Hypothalamus (tissue), 51 donors: ENCODE measurements at regions not wholly inside any gene's neighbourhood (a gene's known extent, or its start where the extent isn't known, plus 50 kb on each side); places are given as distances from the start of the nearest gene placed in this dataset.
"Not testable (repeated sequence)": the region's sequence is repeated elsewhere in the genome, so short reads cannot be mapped to it uniquely, and the experiment has no call there.

Experiments used
- DNase-seq, 51 donors: peaks; one replicate each; lab custom pipeline; 2025; lab: John Stamatoyannopoulos, UW

DNA sequence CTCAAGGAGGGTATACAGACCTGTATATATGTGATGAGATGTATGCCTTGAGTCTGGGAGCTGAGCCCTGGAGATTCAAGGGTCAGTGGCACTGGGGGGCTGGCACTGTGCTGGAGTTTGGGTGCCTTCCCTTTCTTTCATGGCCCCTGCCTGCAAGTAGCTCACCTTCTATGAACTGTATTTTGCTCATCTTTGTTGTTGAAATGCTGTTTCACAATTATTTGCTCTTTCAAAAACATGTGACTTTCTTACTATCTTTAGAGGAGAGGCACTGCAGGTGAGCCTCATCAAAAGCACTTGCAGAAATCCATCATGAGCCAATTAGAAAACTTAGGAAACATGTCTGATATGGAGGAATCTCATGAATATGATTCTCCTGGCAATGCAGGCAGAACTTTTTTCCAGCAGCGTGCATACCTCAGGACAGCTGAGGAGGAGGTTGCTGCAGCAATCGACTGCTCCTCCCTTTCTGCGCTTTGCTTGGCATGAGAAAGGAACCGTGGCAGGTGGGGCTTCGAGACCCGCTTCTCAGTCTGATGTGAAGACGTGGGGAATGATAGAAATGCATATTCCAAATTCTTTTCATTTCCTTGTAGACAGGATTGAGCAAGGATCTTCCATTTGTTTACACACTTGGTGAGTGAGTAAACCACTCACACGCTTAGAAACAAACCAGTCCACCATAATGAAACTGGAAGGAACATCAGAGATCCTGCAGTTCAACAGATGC lies 178.4 kb upstream of the E2F8 start:
- no peak for DNase-seq

DNA sequence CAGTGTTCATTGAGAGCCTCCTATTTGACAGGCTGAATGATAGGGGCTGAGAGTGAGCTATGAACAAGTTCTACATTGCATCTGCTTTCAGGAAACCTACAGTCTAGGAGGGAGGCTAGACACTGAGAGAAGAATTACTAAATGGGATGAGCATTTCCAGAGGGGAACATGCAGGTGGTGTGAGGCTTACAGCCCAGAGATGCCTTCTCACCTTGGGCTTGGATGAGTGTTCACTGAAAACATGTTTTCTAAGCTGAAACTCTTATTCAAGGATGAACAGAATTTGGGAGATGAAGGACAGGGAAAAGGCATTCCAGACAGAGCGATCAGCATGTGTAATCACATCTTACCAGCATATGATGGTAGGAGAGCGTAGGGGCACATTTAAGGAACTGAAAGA lies 177.5 kb upstream of the E2F8 start:
- no peak for DNase-seq

DNA sequence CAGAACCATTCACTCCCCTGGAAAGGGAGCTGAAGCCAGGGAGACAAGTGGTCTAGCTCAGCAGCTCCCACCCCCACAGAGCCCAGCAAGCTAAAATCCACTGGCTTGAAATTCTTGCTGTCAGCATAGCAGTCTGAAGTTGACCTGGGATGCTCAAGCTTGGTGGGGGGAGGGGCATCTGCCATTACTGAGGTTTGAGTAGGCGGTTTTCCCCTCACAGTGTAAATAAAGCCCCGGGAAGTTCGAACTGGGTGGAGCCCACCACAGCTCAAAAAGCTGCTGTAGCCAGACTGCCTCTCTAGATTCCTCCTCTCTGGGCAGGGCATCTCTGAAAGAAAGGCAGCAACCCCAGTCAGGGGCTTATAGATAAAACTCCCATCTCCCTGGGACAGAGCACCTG lies 171.3 kb upstream of the E2F8 start:
- not testable (repeated sequence) for DNase-seq

DNA sequence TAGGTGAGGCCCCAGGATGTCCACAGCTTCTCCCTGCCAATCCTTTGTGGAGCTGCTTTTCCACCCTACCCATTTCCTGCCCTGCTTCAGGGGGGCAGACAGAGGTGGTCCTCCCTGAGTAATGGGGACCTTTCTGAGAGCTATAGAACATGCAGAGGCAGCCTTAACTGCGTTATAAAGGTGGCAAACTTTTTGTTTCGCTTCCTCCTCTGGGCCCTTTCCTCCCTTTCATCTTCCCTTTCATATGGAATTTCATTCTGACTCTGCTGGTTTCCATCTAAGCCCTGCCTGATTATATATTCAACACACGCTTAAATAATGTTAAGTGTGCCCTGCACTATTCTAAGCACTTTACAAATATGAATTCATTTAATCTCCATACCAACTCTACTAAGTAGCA lies 169.3 kb upstream of the E2F8 start:
- DNase-seq: no peak

DNA sequence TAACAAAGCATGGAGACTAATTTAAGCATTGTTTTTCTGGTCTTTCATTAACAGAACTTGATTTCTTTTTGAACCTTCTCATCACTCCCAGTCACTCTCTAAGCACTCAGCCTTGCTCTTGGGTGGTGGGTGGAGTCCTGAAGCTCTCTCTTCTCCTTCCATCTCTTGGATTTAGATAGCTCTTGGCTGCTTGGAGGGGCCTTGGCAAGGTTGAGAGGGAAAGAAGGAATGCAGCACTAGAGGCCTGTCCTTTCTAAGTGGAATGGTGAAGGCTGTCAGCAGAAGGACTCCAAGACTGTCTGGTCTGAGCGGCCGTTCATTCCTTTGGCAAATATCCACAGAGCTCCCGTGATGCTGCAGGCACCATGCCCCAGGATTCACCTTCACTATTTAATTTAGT lies 168.6 kb upstream of the E2F8 start:
- DNase-seq: no peak

DNA sequence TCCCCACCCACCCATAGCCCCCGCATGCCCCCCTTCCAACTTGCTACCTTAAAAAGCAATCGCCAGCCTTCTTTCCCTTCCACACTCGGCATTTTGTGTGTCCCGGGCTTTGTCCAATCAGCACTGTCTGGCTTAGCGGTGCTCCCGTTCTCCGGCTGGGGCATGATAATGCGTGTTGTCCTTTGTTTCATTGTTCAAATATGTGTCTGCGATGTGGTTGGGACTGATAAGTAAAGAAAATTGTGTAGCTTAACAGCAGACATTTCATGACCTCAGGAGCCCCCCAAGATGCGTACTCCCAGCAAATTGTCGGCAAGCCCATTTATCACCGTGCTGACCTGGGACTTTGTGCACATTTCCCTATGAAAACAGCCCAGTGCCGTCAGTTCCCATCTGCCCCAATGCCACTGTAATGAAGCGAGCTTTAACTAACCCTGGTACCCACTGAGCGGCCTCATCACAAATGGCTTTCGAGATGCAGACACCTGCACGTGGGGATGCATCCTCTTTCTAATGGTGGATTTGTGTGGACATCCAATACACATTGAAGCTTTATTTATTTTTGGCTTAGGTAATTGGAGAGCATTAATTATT lies 167.0 kb upstream of the E2F8 start:
- no peak for DNase-seq

DNA sequence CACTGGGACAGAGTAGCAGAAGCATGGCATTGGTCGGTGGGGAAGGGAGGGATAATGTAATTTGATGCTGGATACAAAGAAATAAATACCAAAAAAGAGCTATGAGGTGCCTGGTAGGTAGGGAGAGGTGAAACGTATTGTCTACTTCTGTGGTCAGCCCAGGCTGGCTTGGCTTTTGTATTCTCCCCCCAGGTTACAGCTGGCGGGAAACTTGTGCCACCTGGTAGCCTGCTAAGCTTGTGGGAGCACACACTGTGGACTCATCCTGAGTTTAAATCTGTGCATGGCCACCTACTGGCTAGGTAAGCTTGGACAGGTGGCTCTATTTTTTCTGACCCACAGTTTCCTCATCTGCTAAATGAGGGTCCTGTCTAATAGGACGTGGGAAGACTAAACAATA lies 165.2 kb upstream of the E2F8 start:
- no peak for DNase-seq

DNA sequence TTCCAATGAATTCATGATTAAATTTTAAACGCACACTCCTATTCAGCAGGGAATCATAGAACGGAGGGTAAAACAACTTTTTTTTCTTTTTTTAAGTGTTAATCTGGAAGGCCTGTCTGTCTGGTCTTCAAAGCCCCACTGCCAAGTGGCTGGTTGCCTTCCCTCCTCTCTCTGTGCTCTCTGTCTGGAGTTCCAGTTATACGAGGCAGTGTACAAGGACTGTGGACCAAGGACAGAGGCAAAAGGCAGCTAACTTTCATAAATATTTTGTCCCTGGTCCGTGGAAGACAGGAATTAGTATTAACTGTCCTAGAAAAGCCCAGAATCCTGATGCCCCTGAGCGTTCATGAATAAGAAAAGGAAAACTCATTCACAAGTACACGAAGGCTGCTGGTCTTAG lies 164.0 kb upstream of the E2F8 start:
- DNase-seq: no peak

DNA sequence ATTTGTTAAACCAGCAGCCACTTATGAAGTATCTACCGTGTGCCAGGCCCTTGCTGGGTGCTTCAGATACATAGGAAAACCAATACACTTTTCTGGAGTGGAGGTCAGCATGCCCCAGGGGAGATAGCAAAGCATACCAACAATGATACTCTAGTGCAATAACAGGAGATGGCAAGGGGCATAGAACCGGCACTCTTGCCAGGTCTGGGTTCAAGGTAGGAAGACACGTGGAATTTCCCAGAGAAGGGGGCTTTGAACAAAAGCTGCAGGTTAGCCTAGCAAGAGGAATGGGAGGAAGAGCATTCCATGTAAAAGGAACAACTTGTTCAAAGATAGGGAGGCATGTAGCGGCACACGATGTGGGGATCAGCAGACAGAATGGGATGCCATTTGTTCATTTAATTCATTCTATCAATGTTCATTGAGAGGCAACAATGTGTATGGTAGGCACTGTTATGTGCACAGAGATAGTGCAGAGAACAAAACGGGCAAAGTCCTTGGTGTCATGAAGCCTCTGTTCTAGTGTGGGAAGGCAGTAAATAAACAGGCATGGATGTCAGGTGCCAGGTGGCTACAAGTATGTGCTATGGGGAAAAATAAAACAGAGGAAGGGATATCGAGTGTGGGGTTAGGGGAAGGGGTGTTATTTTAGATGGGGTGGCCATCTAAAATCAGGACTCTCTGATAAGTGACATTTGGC lies 162.6 kb upstream of the E2F8 start:
- no peak for DNase-seq

DNA sequence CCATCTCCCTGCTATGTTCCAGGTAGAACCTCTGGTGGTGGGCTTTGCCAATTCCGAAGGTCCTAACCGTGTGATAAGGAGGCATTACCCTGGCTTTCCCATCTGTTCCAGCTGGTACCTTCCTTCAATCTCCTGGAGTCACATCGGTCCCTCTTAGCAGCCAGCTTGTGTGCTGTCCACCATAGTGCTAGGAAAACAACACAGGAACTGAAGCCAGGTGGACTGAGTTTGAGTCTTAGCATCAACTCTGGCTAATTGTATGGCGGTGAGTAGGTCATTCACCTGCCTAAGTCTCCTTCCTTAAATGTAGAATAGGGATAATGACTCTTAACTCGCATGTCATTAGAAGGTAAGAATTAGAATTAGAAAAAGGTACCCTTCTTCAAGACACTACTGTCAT lies 159.6 kb upstream of the E2F8 start:
- DNase-seq: no peak

DNA sequence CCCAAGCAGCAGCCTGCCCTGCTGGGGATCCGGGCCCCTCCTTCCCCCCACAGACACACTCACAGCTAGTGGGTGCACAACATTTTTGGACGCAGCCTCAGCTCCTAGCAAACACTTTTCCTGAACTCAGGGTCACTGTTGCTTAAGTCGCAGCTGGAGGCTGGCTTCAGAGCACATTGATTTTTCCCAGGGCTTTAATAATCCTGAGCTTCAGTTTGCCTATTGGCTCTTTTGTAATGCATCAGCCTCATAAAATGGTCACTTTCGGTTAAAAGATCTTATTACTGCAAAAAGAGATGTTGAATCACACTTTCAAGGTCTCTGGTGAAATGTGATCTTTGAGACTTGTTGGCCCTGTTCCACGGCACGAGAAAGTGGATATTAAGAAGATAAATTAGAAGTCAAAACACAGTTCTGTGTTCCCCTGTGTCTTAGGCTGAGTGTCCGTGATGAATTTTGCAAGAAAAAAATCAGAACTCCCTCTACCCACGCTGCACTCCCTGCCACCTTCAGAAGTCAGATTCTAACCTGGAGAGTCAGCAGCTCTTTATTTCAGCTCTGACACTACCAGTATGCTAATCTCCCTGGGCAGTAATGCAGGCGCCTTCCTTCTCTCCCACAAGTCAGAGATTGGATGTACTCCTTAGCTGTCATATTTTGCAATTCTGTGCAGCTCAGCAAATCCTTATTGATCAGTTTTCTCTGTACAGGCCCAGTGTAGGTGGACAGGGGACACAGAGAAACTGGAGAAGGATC lies 158.2 kb upstream of the E2F8 start:
- DNase-seq: no peak

DNA sequence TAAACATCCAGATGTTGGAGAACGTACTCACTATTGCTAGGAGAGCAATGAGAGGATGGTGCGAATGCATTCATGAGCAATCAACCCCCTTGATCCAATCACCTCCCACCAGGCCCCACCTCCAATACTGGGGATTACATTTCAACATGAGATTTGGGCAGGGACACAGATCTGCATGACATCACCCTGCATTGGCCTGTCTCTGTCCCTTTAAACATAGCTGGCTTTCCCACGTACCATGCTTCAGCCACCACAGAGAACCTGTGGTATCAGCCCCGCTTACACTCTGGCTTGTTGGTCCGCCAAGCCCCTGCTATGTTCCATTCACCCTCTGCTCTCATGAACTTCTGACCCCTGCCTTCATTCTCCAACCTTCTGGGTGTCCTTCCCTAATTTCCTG lies 157.5 kb upstream of the E2F8 start:
- DNase-seq: no peak

DNA sequence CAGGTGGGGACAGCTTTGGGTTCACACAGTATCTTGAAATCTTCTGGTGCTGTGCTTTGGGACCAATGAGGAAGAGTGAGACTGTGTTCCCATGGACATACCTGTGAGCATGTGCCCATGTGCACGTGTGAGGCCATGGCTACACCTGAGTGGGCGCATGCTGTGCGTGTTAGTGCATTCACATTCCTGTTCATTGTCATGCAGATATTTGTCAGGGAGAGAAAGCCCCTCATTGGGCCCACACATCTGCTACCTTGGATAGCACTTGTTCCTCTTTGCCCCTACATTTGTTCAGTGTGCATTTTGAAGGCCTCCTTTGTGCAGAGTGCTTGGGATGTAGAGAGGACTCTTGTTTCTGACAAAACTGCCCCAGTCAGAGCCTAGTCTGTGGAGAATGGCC lies 154.3 kb upstream of the E2F8 start:
- DNase-seq: no peak

DNA sequence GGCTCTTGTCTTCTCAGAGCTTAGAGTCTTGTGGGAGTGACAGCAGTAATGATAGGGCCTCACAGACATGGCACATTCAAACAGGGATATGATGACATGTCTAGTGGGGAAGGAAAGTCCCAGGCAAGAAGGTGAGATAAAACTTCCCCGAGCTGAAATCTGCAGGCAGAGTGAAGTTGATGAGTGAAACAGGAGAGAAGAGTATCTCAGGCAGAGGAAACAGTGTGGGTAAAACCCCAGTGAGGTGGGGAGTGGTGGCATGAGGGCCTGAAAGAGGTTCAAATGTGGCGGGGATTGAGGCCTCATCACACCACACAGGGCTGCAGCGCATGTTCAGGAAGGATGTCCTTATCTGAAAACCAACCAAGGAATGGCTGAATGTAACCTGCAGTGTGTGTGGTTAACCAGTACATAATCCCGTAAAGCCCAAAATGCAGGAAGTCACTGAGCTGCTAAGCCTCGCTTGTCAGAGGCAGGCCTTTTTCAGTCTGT lies 153.8 kb upstream of the E2F8 start:
- DNase-seq: no peak

DNA sequence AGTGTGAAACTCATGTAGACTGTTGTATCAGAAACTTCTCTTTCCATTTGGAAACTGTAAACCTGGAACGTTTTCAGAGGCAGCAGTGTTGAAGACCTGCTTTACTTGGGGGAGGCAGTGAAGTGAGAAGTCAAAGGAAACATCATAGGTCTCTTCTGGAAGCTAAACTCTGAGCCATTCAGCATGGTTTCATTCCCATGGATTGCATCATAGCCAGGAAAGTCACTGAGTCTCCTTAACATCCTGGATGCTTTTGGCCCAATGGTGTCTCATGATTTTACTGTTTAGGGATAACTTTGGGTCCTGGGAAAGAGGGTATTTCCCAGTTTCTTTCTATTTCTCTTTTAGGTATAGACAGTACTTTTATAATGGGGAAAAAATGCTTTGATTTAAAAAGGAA lies 153.2 kb upstream of the E2F8 start:
- DNase-seq: no peak

DNA sequence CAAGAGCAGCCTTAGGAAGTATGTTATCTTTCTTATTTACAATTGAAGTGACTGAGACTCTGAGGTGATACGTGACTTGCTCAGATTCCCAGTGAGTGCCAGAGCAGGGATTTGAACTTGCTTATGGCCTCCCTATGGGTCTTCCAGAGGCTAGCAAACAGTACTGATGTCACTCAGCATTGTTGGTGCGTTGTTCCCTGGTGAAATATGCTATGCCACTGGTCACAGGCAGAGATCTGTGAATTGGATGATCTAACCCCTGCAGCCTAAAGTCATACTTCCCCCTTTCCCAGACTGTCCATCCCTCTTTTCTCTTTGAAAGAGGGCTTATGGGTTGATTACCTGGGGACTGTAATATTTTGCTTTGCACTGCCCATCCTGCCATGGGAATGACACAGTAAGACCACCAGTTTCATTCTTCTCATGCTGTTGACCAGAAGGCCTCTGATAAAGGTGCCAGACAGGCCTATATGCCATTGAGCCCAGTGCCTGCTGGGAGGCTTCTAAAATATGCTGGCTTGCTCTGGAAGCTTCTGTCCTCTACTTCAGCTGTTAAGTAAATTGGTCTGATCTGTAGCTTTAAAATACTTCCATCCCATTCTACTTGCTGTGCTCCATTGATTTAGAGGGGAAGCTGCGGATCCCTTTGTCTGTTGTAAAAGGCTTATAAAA lies 152.2 kb upstream of the E2F8 start:
- no peak for DNase-seq

DNA sequence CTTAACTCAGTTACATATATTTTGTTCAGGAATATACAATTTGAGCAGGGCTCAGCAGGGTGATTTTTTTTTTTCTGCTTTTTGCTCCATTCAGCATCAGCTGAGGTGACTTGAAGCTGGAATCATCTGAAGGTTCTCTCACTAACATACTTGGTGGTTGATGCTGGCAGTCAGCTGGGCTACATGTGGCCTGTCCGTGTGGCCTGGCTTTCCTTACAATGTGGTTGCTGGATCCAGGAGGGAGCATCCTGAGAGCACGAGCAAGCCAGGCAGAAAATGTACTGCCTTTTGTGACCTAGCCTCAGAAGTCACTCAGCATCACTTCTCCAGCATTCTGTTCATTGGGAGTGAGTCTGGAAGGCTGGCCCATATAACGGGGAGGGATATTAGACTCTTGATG lies 151.6 kb upstream of the E2F8 start:
- no peak for DNase-seq

DNA sequence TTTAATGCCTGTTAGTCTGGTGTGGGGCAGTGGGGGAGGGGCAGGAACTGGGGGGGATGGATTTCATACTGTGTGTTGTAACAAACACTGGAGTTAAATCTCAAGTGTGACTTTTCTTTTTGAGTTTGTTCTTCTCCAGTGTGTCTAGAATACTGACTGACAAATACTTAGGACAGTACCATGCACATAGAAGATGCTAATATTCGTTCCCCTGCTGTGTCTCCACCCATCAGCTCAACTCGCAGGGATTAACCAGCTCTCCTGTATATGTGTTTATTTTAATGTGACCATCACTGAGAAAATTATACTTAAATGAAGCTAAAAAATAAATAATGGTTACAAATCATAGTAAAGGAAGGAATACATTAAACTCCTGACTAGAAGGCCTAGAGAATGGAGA lies 150.9 kb upstream of the E2F8 start:
- DNase-seq: no peak

DNA sequence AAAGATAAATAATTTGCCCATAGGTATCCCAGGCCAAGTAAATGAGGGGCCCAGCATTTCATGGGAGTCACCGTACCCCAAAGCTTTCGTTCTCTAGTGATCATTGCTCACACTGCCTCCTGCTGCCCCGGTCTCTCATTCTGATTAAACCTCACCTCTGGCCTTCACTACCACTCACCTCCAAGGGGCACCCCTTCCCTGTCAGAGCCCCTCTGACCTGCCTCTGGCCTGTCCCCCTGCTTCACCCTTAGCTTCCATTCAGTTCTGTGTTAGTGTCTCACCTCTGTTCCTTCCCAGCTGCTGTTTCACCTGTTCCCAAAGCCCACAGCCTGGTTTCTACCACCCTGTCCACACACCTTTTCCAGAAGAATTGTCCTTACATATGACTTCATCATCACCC lies 150.3 kb upstream of the E2F8 start:
- DNase-seq: no peak

DNA sequence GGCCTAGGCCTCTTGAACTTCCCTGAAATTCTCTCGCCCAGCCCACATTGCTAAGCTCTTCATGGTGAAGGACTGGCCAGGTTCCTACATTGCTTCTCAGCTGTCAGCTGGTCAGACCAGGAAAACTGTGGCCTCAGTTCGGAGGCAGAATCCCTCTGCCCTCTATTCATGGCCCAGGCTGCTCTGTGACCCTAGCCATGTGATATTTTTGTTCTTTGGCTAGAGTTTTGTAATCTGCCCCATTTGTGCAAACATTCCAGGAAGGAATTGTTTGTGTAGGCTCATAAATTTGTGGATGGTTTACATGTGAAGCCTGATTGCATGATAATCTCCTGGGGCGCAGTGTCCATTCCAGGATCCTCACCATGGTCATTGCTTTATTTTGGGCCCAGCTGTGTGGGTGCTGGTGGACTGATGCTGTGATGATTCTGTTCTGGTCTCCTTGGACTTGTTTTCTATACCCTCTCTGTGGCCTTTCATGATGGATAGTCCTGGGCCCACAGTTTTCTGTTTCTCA lies 149.1 kb upstream of the E2F8 start:
- DNase-seq: no peak
